ENCODE measurements at regions not wholly inside any gene's neighbourhood (a gene's known extent, or its start where the extent isn't known, plus 50 kb on each side); places are given as distances from the start of the nearest gene placed in this dataset.

GRCh38 chr13:90826688-90827087 lies 520.8 kb upstream of the MIR17HG start:
- TF ChIP-seq, protein P1, sequence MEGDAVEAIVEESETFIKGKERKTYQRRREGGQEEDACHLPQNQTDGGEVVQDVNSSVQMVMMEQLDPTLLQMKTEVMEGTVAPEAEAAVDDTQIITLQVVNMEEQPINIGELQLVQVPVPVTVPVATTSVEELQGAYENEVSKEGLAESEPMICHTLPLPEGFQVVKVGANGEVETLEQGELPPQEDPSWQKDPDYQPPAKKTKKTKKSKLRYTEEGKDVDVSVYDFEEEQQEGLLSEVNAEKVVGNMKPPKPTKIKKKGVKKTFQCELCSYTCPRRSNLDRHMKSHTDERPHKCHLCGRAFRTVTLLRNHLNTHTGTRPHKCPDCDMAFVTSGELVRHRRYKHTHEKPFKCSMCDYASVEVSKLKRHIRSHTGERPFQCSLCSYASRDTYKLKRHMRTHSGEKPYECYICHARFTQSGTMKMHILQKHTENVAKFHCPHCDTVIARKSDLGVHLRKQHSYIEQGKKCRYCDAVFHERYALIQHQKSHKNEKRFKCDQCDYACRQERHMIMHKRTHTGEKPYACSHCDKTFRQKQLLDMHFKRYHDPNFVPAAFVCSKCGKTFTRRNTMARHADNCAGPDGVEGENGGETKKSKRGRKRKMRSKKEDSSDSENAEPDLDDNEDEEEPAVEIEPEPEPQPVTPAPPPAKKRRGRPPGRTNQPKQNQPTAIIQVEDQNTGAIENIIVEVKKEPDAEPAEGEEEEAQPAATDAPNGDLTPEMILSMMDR (IDR thresholded peaks at IDR 0.05; ENCODE audit: low read depth, low read length) = no peak
- no peak for TF ChIP-seq EZH2phosphoT487 (IDR thresholded peaks at IDR 0.05; ENCODE audit: low read depth)

Measured in OCI-LY3 (cell line).